Endometrium (tissue), 2 donors: ENCODE measurements at regions not wholly inside any gene's neighbourhood (a gene's known extent, or its start where the extent isn't known, plus 50 kb on each side); places are given as distances from the start of the nearest gene placed in this dataset.
"Not testable (repeated sequence)": the region's sequence is repeated elsewhere in the genome, so short reads cannot be mapped to it uniquely, and the experiment has no call there.

ENCODE experiments used
- FAIRE-seq: peaks from 2 replicates; lab custom pipeline; 2012; peaks lifted over from hg19 to GRCh38; lab: Jason Lieb, UNC
- donor health status: control.
- donor health status: control.

DNA sequence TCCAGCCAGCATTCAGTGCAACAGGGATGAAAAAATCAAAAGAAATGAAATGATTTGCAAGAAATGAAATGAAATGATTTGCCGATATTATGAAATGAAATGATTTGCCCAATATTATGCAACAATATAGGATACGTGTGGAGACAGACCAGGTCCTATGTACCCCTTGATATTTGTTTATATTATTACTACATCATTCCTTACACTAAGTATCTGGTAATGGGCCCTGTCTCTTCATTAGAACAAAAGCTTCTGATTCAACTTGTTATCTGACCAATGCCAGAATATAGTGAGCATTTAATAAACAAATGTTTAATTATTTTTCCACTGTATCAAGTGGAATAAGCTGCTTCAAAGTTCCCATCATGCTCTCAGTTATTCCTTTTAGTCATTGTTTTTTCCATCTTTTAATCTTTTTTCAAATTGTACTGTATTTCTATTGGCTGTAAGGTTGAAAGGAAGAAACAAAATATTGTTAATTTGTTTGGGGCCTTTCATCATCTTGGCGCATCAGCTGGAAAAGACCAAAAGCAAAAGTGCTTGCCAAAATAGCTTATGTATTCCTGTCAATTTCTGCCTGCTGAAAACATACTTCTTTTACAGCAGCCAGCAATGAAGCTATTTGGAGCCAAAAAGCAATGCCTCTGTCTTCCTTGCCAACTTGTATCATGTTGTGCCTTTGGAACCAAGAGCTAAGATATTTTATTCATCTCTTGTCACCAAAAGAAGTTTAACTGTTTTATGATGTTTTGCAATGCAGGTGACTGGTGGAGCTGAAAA is 2314.9 kb downstream of the LRRC4C start:
- no peak for FAIRE-seq

GRCh38 chr11:39139581-39139980 is 2319.9 kb downstream of the LRRC4C start:
- FAIRE-seq: no peak

DNA sequence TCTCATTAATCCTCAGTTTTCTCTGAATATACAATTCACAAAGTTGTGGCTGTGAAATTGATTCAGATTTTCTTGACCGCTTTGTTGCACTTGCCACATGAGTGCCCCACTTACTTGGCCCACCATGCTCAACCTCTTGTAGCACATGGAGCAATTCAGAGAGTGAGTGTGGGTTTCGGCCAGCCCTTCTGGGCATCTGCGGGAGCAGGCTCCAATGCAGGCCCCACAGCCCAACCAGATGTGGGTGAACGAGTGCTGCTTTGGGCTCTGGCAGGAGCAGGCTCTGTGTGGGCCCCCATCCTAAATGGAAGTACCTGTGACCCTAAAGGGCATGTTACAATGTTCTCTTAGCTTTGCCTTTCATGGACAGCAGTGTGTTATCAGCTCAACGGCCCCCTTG is 2338.6 kb downstream of the LRRC4C start:
- FAIRE-seq: no peak

DNA sequence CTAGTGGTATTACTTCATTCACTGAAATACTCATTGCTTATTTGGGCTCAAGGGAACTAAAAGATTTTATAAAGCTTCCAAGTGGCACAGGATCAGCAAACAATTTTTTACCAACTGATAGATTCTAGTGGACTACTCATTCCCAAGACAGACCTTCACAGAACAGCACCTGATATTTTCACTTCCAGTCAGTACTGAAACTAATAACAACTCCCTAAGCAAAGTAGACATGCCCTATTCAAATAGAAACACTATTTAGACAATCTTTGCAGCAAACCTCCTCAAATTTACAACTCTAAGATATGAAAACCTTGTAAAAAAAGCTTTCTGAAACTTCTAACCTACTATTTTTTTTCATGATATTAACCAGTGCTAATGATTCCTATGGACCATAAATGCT is 2345.8 kb downstream of the LRRC4C start:
- no peak for FAIRE-seq

DNA sequence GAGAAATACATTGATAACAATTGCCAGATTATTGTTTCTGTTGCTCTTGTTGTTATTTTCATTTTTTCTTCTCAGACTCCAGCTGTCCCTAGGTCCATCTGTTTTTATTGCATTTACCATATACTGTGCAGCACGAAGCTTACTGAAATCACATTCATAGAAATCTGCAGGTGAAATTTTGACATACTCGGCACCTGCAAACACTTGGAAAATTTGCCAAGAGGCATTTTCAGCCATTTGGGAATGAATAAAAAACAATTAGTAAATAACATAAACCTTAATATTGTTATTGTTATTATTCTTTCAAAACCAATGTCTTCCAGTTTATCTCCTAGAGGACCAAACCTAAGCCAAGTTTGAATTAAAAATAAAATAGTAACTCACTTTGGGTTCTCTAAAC is 2357.2 kb downstream of the LRRC4C start:
- FAIRE-seq: no peak

- FAIRE-seq: no peak
These were observed 2381.0 kb downstream of the LRRC4C start for GRCh38 chr11:39078465-39078864.

- FAIRE-seq: no peak
These were observed 2421.8 kb downstream of the LRRC4C start for GRCh38 chr11:39037611-39038010.

DNA sequence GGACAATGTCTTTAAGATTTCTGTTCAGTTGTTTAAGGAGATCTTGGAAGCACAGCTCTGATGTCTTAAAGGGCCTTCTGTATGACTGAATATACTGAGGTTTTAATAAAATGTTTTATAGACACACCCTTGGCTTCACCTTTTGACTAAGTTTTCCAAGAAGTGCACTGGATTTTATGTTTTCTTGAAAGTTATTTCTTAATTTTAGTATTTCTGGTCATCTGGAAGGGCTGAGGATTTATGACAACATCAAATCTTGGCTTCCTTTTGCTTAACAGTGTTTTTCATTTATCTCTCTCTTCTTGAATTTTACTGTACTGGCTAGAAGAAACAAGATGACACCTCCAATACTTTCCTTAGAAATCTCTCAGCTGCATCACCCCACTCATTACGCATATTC is 2423.4 kb downstream of the LRRC4C start:
- FAIRE-seq: no peak

GRCh38 chr11:39021539-39021938 is 2423.5 kb upstream of the RAG2 start:
- FAIRE-seq: no peak

- FAIRE-seq: no peak
These were observed 2413.8 kb upstream of the RAG2 start for GRCh38 chr11:39011797-39012196.

DNA sequence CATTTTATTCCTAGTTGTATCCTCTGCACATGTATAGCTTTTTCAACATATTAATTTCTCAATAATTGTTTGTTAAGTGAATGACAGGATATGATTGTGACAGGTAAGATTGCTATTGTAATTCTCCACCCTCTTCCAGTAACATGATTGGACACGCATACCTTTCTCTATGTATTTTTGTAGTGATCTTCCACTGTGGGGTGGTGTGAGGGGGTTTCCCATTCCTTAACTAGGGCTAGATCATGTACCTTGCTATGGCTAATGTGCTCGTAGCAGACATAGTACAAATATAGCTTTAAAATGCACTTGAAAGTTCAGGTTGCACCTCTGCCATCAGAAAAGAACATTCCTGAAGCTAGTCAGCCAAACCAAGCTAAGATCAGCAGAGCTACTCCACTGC is 2392.8 kb upstream of the RAG2 start:
- no peak for FAIRE-seq

- no peak for FAIRE-seq
These were observed 2392.1 kb upstream of the RAG2 start for GRCh38 chr11:38990139-38990538.

DNA sequence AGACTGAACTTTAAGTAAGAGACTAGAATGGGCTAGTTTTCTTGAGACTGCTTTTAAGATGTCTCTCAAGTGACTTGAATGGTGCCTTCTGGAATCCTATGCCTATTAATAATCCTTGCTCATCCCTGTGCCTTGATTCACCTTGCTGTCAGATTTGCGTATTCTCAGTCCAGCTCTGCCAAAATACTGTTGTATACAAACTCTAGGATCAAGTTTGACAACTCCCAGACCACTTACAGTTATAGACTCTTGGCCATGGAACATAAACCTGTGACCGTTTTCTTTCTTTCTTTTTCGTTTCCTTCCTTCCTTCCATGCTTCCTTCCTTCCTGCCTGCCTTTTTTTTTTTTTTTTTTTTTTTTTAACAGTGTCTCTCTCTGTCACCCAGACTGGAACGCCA is 2390.9 kb upstream of the RAG2 start:
- FAIRE-seq: no peak

DNA sequence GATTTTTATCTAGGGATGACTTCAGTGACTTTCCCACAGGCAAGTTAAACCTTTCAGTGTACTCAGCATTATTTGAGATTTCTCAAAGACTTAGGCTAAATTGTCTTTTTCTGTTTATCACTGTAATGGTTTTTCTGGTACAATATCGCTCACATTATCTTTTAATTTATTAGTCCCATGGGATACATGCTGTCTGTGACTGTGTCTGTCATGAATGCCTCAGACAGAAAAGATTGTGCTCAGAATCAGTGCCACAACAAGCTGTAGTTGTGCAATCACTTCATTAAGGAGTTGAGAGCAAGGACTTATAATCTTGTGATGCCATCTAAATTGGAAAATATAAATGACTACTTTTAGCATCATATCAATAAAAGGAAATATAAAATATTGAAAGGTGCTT is 2374.2 kb upstream of the RAG2 start:
- FAIRE-seq: no peak

DNA sequence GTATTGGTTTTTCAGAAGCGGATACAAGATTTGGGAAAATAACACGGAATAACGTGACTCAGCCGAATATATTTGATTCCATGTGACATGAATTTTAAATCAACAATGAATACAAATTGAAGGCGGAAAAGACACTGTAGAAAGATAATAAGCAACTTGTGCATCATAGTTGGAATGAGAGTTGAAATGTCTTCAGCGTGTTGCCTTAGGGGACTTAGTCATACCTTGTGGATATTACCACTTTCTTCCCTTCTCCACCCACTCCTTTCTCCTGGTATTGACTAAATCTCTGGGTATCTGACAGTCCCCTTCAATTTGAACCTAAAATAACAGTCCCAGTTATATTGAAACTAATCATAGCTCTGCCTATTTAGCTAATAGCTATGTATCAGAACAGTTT is 2373.1 kb upstream of the RAG2 start:
- FAIRE-seq: no peak

DNA sequence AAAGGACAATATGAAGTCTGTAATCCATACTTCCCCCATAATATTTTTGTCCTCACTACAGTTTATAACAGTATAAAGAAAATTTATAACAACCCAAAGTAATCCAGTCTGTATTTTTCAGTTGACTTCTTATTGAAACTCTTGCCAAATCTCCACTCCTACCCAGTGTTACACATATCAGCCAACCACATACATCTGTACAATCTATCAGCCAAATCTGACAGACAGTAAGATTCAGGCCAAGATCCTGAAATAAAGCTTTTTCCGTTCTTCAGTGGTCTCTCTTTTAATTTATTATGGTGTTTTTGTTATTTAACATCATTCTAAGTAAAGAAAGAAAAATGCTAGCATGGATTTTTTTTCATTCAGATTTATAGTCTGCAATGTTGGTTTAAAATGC is 2370.9 kb upstream of the RAG2 start:
- no peak for FAIRE-seq

DNA sequence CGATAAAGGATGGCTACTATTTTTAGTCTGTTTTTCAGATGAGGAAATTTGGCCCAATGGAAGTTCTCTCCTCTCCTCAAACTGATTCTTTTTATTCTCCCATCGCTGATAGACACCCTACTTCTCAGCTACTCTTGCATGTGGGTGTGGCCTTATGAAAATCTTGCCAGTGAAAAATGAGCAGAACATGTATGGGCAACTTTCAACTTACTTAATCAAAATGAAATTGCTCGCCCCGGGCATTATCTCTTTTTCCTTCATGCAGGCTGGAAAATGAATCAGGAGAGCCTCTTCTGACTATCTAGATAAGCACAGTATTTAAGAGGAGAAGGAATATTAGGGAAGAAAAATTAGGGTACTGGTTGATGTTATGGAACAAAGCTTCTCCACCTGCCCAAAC is 2354.7 kb upstream of the RAG2 start:
- FAIRE-seq: no peak

DNA sequence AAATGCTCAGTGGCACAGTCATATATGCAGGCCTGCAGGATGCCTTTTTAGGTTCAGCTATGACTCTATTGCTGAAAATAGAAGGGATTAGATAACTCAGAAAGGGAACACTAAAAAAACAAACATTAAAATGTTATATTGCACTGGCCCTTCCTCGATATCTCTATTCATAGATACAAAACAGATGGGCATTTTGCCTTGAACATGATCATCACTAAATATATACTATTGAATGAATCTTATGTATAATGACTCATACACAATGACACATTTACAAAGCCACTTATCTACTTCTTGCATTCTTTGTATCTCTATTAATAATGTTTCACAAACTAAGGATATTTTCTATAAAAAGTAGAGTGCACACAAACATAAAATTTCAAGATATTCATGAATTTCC is 2352.8 kb upstream of the RAG2 start:
- no peak for FAIRE-seq

GRCh38 chr11:38948392-38948791 is 2350.4 kb upstream of the RAG2 start:
- no peak for FAIRE-seq

DNA sequence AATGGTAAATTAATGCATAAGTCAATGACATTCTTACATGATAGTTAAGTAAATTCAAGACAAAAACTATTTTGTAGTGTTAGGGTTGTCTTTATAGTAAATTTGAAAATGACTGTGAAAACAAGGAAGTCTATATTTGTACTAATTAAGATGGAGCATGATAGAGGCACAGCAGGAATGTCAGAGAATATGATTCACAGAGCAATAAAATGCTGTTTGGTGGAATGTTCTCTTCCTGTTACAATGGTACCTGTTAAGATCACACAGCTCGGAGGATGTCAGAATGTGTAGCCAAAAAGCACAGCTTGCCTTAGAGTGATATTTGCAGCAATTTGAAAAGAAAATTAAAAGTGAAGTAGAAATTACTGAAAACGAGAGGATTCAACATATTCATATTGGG is 2339.7 kb upstream of the RAG2 start:
- FAIRE-seq: no peak

DNA sequence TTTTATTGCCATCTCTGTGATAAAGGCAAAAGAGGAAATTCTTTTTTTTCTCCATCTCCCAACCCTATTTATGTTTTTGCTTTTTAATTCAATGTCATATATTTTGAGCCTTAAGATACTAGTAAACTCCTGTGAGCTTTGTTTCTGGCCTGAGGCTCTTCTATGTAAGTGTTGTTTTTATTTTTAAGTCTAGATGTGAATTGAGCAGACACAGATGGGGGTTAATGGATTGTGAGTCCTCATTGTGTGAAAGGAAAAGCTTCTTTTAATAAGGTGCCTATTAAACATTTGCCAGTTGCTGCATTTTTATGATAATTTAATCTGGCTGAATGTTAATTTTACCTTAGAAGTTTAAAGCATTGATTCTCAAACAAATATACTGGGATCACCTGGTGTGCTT is 2337.9 kb upstream of the RAG2 start:
- no peak for FAIRE-seq

GRCh38 chr11:38927993-38928392 is 2330.0 kb upstream of the RAG2 start:
- no peak for FAIRE-seq

DNA sequence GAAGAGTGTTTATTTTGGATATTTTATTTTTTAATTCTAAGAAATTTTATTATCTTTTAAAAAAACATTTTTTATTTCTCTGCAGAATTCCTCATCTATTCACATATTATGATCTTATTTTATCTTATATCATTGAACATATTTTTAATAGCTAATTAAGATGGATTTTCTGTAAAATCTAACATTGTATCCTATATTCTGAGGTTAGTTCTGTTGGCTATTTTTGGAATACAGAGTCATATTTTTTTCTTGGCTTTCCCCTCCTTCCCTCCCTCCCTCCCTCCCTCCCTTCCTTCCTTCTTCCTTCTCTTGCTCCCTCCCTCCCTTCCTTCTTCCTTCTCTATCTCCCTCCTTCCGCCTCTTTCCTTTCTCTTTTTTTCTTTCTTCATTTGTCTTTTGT is 2326.6 kb upstream of the RAG2 start:
- no peak for FAIRE-seq

- no peak for FAIRE-seq
These were observed 2302.2 kb upstream of the RAG2 start for GRCh38 chr11:38900211-38900610.

DNA sequence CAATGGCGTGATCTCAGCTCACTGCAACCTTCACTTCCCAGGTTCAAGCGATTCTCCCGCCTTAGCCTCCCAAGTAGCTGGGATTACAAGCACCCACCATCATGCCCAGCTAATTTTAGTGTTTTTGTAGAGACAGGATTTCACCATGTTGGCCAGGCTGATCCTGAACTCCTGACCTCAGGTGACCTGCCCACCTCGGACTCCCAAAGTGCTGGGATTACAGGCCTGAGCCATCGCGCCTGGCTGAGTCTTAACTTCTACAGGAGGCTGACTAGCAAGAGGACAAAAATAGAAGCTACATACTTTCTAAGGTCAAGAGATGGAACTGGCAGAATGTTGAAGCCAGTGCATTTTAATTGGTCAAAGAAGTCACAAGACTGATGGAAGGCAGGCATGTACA is 2296.2 kb upstream of the RAG2 start:
- not testable (repeated sequence) for FAIRE-seq
